H1 (cell line): ENCODE measurements at regions not wholly inside any gene's neighbourhood (a gene's known extent, or its start where the extent isn't known, plus 50 kb on each side); places are given as distances from the start of the nearest gene placed in this dataset.

Source experiments
- BCL11A ChIP-seq, 2 experiments: IDR thresholded peaks; one replicate each; pipeline ENCODE4 v1.6.1; 2011; ENCODE audit warnings: low read depth in 2 of 2, low read length in 2 of 2, mild to moderate bottlenecking in 2 of 2
- EP300 ChIP-seq, 2 experiments: IDR thresholded peaks; 1 replicate in 1 of 2; 2 replicates in 1 of 2; pipeline ENCODE4 v1.6.1; 2011 to 2012; ENCODE audit warnings: low read depth in 2 of 2, low read length in 2 of 2, mild to moderate bottlenecking in 2 of 2, borderline replicate concordance in 1 of 2, inconsistent platforms in 1 of 2, moderate library complexity in 1 of 2
- HDAC2 ChIP-seq, 2 experiments: fragments of 300-600 bp in 1 of 2; sonication (generic) in 1 of 2; IDR thresholded peaks; 2 replicates each; pipeline ENCODE4 v1.6.1; 2011 to 2012; ENCODE audit warnings: low read depth in 2 of 2, low read length in 2 of 2, mild to moderate bottlenecking in 2 of 2, moderate library complexity in 2 of 2, borderline replicate concordance in 1 of 2, inconsistent platforms in 1 of 2
- NANOG ChIP-seq: IDR thresholded peaks from 2 replicates; pipeline ENCODE4 v1.6.1; 2011; ENCODE audit warnings: low read length, low read depth, mild to moderate bottlenecking, inconsistent platforms; ENCODE audit not compliant: insufficient read depth, poor library complexity, severe bottlenecking
- PHF8 ChIP-seq: fragments of 200-600 bp; sonication (generic); conservative IDR thresholded peaks from 2 replicates; pipeline ENCODE4 v1.7.1; 2012; ENCODE audit warnings: low read depth, mild to moderate bottlenecking, inconsistent platforms, low read length, moderate library complexity
- RXRA ChIP-seq: IDR thresholded peaks from 2 replicates; pipeline ENCODE4 v1.6.1; 2011; ENCODE audit warnings: low read depth, mild to moderate bottlenecking, low read length, moderate library complexity; ENCODE audit not compliant: insufficient read depth
- TF ChIP-seq, protein P1 (sequence below), 3 experiments: IDR thresholded peaks; 1 replicate in 2 of 3; 2 replicates in 1 of 3; pipeline versions ENCODE4 v1.5.1 to v1.6.1; 2011; ENCODE audit warnings: low read length in 3 of 3, mild to moderate bottlenecking in 3 of 3, inconsistent platforms in 2 of 3, low read depth in 1 of 3, moderate library complexity in 1 of 3; ENCODE audit not compliant: insufficient read depth in 1 of 3; ENCODE audit errors: control extremely low read depth in 1 of 3
- TF ChIP-seq, protein P2 (sequence below): fragments of 300-600 bp; sonication (generic); IDR thresholded peaks from 2 replicates; pipeline ENCODE4 v1.7.1; 2012; ENCODE audit warnings: low read length, moderate library complexity, mild to moderate bottlenecking, inconsistent platforms; ENCODE audit not compliant: insufficient replicate concordance

DNA sequence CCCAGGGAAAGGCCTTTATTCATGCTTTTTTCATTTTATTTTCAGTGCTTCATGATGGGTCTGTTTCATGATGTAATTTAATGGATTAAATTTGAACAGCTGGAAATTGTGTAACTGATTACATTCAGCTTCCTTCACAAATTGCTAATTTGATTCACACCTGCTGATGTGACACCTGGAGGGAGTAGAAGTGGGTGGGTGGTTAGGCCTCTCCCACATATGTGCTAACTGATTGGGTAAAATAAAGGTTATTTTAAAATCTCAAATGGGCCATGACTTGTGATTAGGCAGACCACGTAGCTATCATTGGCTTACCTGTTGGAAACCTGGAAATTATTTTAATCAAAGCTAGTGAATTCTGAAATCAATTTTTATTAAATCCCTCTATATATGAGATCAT, 142.1 kb downstream of the GXYLT1 start (continued):
- TF ChIP-seq, protein P1, sequence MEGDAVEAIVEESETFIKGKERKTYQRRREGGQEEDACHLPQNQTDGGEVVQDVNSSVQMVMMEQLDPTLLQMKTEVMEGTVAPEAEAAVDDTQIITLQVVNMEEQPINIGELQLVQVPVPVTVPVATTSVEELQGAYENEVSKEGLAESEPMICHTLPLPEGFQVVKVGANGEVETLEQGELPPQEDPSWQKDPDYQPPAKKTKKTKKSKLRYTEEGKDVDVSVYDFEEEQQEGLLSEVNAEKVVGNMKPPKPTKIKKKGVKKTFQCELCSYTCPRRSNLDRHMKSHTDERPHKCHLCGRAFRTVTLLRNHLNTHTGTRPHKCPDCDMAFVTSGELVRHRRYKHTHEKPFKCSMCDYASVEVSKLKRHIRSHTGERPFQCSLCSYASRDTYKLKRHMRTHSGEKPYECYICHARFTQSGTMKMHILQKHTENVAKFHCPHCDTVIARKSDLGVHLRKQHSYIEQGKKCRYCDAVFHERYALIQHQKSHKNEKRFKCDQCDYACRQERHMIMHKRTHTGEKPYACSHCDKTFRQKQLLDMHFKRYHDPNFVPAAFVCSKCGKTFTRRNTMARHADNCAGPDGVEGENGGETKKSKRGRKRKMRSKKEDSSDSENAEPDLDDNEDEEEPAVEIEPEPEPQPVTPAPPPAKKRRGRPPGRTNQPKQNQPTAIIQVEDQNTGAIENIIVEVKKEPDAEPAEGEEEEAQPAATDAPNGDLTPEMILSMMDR (IDR thresholded peaks at IDR 0.05; ENCODE audit: control extremely low read depth in 1 of 3, insufficient read depth in 1 of 3, low read depth in 1 of 3, low read length in 3 of 3): no peak
- TF ChIP-seq PHF8 (no peak), HDAC2 (IDR thresholded peaks at IDR 0.05; ENCODE audit: borderline replicate concordance in 1 of 2, low read depth in 2 of 2, low read length in 2 of 2) (no peak), RXRA (no peak), NANOG (no peak), BCL11A (IDR thresholded peaks at IDR 0.05; ENCODE audit: low read depth in 2 of 2, low read length in 2 of 2) (no peak), EP300 (IDR thresholded peaks at IDR 0.05; ENCODE audit: borderline replicate concordance in 1 of 2, low read depth in 2 of 2, low read length in 2 of 2) (no peak)
- TF ChIP-seq, protein P2, sequence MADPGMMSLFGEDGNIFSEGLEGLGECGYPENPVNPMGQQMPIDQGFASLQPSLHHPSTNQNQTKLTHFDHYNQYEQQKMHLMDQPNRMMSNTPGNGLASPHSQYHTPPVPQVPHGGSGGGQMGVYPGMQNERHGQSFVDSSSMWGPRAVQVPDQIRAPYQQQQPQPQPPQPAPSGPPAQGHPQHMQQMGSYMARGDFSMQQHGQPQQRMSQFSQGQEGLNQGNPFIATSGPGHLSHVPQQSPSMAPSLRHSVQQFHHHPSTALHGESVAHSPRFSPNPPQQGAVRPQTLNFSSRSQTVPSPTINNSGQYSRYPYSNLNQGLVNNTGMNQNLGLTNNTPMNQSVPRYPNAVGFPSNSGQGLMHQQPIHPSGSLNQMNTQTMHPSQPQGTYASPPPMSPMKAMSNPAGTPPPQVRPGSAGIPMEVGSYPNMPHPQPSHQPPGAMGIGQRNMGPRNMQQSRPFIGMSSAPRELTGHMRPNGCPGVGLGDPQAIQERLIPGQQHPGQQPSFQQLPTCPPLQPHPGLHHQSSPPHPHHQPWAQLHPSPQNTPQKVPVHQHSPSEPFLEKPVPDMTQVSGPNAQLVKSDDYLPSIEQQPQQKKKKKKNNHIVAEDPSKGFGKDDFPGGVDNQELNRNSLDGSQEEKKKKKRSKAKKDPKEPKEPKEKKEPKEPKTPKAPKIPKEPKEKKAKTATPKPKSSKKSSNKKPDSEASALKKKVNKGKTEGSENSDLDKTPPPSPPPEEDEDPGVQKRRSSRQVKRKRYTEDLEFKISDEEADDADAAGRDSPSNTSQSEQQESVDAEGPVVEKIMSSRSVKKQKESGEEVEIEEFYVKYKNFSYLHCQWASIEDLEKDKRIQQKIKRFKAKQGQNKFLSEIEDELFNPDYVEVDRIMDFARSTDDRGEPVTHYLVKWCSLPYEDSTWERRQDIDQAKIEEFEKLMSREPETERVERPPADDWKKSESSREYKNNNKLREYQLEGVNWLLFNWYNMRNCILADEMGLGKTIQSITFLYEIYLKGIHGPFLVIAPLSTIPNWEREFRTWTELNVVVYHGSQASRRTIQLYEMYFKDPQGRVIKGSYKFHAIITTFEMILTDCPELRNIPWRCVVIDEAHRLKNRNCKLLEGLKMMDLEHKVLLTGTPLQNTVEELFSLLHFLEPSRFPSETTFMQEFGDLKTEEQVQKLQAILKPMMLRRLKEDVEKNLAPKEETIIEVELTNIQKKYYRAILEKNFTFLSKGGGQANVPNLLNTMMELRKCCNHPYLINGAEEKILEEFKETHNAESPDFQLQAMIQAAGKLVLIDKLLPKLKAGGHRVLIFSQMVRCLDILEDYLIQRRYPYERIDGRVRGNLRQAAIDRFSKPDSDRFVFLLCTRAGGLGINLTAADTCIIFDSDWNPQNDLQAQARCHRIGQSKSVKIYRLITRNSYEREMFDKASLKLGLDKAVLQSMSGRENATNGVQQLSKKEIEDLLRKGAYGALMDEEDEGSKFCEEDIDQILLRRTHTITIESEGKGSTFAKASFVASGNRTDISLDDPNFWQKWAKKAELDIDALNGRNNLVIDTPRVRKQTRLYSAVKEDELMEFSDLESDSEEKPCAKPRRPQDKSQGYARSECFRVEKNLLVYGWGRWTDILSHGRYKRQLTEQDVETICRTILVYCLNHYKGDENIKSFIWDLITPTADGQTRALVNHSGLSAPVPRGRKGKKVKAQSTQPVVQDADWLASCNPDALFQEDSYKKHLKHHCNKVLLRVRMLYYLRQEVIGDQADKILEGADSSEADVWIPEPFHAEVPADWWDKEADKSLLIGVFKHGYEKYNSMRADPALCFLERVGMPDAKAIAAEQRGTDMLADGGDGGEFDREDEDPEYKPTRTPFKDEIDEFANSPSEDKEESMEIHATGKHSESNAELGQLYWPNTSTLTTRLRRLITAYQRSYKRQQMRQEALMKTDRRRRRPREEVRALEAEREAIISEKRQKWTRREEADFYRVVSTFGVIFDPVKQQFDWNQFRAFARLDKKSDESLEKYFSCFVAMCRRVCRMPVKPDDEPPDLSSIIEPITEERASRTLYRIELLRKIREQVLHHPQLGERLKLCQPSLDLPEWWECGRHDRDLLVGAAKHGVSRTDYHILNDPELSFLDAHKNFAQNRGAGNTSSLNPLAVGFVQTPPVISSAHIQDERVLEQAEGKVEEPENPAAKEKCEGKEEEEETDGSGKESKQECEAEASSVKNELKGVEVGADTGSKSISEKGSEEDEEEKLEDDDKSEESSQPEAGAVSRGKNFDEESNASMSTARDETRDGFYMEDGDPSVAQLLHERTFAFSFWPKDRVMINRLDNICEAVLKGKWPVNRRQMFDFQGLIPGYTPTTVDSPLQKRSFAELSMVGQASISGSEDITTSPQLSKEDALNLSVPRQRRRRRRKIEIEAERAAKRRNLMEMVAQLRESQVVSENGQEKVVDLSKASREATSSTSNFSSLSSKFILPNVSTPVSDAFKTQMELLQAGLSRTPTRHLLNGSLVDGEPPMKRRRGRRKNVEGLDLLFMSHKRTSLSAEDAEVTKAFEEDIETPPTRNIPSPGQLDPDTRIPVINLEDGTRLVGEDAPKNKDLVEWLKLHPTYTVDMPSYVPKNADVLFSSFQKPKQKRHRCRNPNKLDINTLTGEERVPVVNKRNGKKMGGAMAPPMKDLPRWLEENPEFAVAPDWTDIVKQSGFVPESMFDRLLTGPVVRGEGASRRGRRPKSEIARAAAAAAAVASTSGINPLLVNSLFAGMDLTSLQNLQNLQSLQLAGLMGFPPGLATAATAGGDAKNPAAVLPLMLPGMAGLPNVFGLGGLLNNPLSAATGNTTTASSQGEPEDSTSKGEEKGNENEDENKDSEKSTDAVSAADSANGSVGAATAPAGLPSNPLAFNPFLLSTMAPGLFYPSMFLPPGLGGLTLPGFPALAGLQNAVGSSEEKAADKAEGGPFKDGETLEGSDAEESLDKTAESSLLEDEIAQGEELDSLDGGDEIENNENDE: no peak
